Brain microvascular endothelial cell (primary cell): ENCODE measurements at regions not wholly inside any gene's neighbourhood (a gene's known extent, or its start where the extent isn't known, plus 50 kb on each side); places are given as distances from the start of the nearest gene placed in this dataset.

ENCODE experiments used
- DNase-seq: peaks from one replicate; pipeline ENCODE4 v3.0.0-alpha.2; 2020
- H3K27ac ChIP-seq: fragments of 250-450 bp; sonication (Bioruptor Pico); 2 replicates; pipeline ENCODE4 v1.5.1; 2020; ENCODE audit warnings: mild to moderate bottlenecking, moderate library complexity
- H3K27me3 ChIP-seq: fragments of 250-450 bp; sonication (Bioruptor Pico); replicated peaks from 2 replicates; pipeline ENCODE4 v1.5.1; 2020; ENCODE audit warnings: mild to moderate bottlenecking
- H3K36me3 ChIP-seq: fragments of 250-450 bp; sonication (Bioruptor Pico); replicated peaks from 2 replicates; pipeline ENCODE4 v1.5.1; 2020; ENCODE audit warnings: mild to moderate bottlenecking
- H3K4me3 ChIP-seq: 2 replicates; pipeline ENCODE4 v1.5.1; 2011; ENCODE audit warnings: low read depth, mild to moderate bottlenecking, control low read depth, low read length, moderate library complexity
- in situ Hi-C: cut with HindIII; loops from 2 replicates; pipeline ENCODE4 v1.10.0; 2017; ENCODE audit warnings: low sequenced_read_pairs, low pct_ligation_motif_present
- TF ChIP-seq, protein P1 (sequence below): IDR thresholded peaks from 2 replicates; pipeline ENCODE4 v1.5.1; 2011; ENCODE audit warnings: low read depth, mild to moderate bottlenecking, moderate library complexity, low read length, control low read depth, inconsistent platforms; ENCODE audit errors: missing control alignments

DNA sequence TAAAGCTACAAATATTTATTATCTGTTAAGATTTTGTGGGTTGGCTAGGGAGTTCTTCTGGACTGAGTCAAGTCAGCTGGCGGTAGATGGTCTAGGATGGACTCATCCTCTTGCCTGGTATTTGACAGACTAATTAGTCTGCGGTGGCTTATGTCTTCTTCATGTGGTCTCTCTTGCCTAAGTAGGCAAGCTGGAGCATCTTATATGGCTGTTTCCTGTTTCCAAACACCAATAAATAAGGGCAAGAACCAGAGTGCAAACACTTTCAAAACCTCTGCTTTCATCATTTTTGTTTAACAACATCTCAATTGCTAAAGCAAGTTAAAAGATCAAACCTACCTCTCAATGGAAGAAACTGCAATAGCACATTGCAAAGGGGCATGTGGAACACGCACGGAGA, 484.8 kb downstream of the PTPRC start:
- Histone ChIP-seq H3K27ac (no peak overlapping the region), H3K27me3 (no peaks in the 10 kb centered on the region), H3K36me3 (no peaks in the 10 kb centered on the region), H3K4me3 (no peak overlapping the region)
- TF ChIP-seq, protein P1, sequence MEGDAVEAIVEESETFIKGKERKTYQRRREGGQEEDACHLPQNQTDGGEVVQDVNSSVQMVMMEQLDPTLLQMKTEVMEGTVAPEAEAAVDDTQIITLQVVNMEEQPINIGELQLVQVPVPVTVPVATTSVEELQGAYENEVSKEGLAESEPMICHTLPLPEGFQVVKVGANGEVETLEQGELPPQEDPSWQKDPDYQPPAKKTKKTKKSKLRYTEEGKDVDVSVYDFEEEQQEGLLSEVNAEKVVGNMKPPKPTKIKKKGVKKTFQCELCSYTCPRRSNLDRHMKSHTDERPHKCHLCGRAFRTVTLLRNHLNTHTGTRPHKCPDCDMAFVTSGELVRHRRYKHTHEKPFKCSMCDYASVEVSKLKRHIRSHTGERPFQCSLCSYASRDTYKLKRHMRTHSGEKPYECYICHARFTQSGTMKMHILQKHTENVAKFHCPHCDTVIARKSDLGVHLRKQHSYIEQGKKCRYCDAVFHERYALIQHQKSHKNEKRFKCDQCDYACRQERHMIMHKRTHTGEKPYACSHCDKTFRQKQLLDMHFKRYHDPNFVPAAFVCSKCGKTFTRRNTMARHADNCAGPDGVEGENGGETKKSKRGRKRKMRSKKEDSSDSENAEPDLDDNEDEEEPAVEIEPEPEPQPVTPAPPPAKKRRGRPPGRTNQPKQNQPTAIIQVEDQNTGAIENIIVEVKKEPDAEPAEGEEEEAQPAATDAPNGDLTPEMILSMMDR: no peak
- peak; percentile 32 for DNase-seq
- in situ Hi-C loops: no loop called here

DNA sequence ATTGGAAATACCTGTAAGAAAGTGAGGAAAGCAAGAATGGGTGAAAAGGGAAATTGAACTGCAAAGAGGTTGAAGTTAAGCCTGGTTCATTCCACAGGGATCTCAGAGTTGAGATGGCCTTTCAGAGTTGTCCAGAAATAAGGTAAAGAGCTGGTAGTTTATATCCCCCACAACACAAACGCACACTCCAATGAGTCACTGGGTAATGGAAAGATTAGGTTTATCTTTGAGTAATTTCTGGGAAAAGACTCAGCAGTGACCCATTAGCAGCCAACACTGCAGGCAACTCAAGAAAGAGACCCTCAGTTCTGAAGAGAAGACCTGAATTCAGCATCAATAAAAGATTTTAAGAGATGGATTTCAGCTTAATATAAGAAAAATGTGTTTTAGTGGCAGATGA, 485.5 kb downstream of the PTPRC start:
- Histone ChIP-seq H3K27me3 (no peaks in the 10 kb centered on the region), H3K36me3 (no peaks in the 10 kb centered on the region), H3K27ac (no peak overlapping the region), H3K4me3 (no peak overlapping the region)
- TF ChIP-seq, protein P1: no peak
- in situ Hi-C loops: no loop called here
- DNase-seq: peak; percentile 24

DNA sequence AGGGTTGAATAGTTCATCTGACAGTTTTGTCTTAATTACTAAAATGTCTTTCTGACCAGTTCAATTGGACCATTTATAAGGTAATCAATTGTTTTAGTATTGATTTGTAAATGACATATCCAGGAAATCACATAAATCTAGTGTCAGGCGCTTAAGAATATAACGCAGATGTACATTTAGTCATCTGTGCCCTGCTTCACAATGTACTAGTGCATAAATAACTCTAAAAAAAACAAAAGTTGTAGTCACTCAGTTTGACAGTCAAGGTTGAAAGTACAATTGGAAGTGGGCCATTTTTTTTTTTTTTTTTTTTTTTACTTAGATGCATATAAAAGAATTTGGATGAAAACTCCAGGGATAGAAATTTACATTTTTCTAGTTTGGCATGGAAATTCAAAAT, 490.4 kb downstream of the PTPRC start:
- no peaks in the 10 kb centered on the region for H3K36me3 ChIP-seq
- in situ Hi-C loops: no loop called here
- H3K4me3 ChIP-seq: no peak overlapping the region
- H3K27ac ChIP-seq: no peak overlapping the region
- peak; percentile 3 for DNase-seq
- TF ChIP-seq, protein P1: no peak
- H3K27me3 ChIP-seq: no peaks in the 10 kb centered on the region

DNA sequence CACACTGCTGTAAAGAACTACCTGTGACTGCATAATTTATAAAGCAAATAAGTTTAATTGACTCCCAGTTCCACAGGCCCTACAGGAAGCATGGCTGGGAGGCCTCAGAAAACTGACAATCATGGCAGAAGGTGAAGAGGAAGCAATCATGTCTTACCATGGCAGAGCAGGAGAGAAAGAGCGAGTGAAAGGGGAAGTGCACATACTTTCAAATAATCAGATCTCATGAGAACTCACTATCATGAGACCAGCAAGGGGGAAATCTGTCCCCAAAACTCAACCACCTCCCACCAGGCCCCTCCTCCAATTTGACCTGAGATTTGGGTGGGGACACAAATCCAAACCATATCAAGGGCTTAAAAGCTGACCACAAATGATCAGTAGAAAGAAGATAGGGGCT, 493.2 kb downstream of the PTPRC start:
- no peaks in the 10 kb centered on the region for H3K36me3 ChIP-seq
- TF ChIP-seq, protein P1: no peak
- no peak for DNase-seq
- H3K4me3 ChIP-seq: no peak overlapping the region
- H3K27ac ChIP-seq: no peak overlapping the region
- in situ Hi-C loops: no loop called here
- H3K27me3 ChIP-seq: no peaks in the 10 kb centered on the region

DNA sequence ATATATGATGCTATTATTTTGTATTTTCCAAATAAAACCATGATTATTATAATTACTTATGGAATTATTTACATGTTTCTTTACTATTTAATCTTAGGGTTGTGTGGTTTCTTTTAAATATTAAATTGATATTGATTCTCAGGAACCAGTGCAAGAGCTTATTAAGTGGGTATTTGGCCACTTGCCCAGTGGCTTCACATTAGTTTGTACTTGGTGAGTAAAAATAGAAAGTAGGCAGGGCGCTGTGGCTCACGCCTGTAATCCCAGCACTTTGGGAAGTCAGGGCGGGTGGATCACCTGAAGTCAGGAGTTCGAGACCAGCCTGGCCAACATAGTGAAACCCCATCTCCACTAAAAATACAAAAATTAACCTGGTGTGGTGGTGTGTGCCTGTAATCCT, 497.1 kb downstream of the PTPRC start:
- Histone ChIP-seq H3K4me3 (no peak overlapping the region), H3K27ac (no peak overlapping the region), H3K27me3 (no peaks in the 10 kb centered on the region), H3K36me3 (no peaks in the 10 kb centered on the region)
- no peak for DNase-seq
- in situ Hi-C loops: no loop called here
- TF ChIP-seq, protein P1: no peak

DNA sequence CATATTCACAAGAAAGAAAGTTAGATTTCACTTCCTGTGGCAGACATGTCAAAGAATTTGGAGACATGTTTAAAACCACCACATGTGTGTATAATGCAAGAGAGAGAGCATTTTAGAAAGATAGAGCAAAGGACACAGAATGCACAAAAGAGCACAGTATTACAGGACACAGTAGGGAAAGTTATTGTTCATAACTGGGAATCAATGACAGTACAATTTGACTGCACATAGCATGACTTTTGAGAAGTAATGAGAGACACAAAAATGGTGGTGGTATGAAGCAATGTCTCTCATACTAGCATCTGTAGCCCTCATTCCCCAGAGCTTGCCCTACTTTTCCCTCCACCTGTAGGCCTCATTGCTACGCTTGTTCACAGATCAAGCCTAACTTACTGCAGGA, 499.2 kb downstream of the PTPRC start:
- Histone ChIP-seq H3K36me3 (no peaks in the 10 kb centered on the region), H3K27ac (no peak overlapping the region), H3K27me3 (no peaks in the 10 kb centered on the region), H3K4me3 (no peak overlapping the region)
- in situ Hi-C loops: no loop called here
- no peak for DNase-seq
- TF ChIP-seq, protein P1: no peak
